NCI-H2107 (cell line): ENCODE measurements at regions not wholly inside any gene's neighbourhood (a gene's known extent, or its start where the extent isn't known, plus 50 kb on each side); places are given as distances from the start of the nearest gene placed in this dataset.
"Not testable (repeated sequence)": the region's sequence is repeated elsewhere in the genome, so short reads cannot be mapped to it uniquely, and the experiment has no call there.

Experiments
- DNase-seq: peaks from one replicate; lab custom pipeline; 2025; lab: John Stamatoyannopoulos, UW

DNA sequence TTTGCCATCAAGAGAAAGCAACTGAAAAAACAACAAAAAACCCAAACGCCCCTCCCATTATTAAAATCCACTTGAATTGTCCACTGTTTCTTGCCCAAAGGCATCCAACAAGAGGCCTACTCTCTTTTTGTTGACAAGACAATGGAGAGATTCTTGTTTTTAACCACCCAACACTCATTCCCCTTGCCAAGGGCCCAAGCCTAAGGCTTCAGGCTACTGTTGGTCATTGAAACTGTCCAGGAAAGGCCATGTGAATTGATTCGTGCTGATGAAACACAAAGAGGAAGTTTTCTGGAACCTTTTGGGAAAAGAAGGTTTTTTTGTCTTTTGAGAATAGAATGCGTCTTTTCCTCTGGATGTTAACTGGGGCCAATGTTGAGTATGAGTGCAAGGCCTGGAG is 157.4 kb upstream of the PFN2 start:
- no peak for DNase-seq

GRCh38 chr3:150127011-150127490 is 156.4 kb upstream of the PFN2 start:
- no peak for DNase-seq

GRCh38 chr3:150124142-150124541 is 153.4 kb upstream of the PFN2 start:
- no peak for DNase-seq

DNA sequence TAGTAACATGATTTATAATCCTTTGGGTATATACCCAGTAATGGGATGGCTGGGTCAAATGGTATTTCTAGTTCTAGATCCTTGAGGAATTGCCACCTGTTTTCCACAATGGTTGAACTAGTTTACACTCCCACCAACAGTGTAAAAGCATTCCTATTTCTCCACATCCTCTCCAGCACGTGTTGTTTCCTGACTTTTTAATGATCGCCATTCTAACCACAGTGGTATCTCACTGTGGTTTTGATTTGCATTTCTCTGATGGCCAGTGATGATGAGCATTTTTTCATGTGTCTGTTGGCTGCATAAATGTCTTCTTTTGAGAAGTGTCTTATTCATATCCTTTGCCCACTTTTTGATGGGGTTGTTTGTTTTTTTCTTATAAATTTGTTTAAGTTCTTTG is 152.6 kb upstream of the PFN2 start:
- DNase-seq, result not testable (repeated sequence)

DNA sequence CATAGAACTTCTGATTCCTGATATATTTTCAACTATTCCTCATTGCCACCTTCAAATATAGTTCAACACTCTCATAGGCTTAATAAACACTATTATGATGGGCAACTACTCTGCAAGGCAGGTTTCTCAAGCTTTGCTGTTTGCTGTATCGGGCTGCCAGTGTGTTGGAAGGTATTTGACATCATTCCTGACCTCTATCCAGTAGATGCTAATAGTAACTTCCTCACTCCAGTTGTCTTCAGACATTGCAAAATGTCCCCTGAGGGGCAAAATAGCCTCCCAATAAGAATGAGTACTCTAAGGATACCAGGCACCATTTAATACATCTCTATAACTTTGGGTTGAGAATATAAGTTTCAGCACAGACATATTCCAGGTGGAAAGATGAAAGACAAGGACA is 147.5 kb upstream of the PFN2 start:
- no peak for DNase-seq

DNA sequence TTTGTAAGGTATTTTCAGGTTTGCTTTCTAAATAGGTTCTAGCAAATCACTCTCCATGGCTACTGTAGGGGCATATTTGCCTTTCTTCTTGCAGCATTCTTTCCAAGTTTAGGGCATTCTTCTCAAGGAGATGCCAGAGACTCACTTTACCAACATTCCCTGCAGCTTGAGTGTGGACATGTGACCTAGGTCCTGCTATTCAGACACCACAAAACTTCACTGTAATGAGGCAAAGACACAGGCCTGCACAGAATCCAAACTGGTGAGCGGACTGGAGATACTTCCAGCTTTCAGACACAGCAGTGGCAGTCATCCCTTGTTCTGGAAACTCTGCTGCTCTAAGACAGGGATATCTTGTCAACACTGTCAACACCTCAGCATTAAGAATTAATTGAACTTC is 146.4 kb upstream of the PFN2 start:
- DNase-seq, result no peak

- no peak for DNase-seq
These were observed 145.5 kb upstream of the PFN2 start for GRCh38 chr3:150116196-150116595.

DNA sequence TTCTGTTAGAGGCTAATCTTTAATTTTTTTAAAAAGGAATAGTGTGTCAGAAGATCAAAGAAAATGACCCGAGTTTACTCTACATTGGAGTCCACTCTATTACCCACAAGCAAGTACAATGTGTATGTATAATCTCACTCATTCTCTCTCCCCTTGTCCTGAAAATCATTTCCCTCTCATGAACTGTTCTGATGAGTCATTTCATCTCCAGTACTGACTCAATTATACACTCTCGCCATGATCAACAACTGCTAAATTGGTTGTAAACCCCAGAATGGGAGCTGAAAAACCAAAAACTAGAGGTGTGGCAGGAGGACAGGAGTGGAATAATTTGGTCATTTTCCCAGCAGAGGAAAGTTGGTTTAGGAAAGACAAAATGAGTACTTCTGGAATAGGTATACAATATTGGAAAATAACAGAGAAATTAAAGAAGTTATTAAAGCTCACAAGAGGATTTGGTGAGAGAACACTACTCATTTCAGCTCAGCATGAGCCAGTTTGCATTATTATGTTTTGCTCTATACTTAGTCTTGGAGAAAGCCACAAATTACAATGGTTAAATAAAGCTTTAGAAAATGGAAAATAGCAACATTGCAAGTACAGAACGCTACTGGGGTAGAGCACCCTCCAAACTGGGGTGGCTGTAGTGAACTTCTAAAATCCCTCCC is 144.3 kb upstream of the PFN2 start:
- no peak for DNase-seq

GRCh38 chr3:150114273-150114672 is 143.6 kb upstream of the PFN2 start:
- DNase-seq, result no peak

DNA sequence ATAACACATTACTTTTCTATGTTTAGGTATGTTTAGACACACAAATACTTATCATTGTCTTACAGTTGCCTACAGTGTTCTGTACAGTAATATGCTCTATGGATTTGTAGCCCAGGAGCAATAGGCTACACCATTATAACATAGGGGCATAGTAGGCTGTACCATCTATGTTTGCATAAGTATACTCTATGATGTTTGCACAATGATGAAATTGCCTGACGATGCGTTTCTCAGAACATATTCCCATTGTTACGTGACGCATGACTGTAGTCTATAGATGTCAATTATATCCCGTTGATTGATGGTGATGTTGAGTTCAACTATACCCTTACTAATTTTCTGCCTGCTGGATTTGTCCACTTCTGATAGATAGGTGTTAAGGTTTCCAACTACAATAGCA is 139.4 kb upstream of the PFN2 start:
- no peak for DNase-seq

GRCh38 chr3:150107429-150108175 is 136.9 kb upstream of the PFN2 start:
- no peak for DNase-seq

- DNase-seq, result no peak
These were observed 136.2 kb upstream of the PFN2 start for GRCh38 chr3:150106740-150107428.

DNA sequence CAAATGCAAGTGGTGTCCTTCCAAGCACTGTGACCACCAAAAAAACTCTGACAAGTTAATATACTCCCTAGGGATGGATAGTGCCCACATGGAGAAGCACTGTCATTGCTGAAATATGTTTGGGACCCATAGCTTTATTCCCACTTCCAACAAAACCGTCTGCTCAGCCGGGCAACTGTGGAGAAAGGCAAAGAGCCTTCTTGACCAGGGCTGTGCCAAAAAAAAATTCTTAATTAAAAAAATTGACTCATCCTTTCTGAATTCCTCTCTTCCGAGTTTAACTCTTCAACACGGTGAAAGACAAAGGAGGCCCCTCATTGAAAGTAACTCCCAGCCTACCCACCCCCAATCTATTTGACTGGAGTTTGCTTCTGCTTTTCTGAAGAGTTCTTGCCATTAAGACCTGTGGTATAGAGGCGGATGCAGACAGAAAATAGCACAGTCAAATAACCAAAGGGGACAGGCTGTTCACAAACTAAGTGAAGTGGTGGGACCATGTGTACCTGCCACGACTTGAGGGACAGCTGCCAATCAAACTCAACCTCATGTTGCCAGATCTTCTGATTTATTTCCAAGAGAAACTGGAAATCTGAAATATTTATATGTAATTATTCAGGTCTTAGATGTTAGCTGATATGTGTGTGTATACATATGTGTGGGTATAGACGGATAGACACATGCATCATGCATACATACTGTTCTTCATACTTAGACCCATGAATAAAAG is 135.4 kb upstream of the PFN2 start:
- no peak for DNase-seq

DNA sequence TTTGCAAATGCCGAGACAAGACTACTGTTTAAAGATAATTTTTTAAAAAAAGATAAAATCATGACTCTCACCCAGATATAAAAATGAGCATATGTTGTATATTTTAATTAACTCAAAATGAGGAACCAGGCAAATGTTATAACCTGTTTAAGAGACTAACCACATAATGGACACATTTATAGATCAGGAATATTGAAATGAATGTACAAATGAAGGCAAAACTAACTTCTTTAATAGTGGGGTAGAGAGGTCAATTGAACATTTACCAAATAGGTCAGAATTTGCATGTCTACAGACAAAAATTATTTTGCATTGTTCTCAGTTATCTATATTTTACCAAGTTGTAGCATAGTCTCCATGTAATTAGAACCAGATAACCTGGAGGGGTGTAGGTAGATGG is 134.3 kb upstream of the PFN2 start:
- DNase-seq, result no peak

DNA sequence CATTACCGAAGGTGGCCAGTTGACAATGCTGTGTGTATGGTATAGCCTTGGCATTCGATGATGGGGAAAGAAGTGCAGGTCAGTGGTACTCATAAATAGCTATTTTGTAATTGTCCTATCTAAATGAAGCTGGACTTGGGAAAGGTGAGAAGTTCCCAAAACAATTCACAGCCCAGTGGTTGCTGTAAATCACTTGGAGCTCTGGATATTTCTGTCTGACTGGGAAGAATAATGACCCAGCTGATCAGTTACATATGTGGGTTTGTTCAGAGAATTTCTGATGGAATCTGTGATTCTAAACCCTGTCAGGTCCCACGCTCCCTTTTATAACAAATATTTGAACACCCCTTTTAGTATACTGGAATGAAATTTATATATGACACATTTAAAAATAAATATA is 133.9 kb upstream of the PFN2 start:
- DNase-seq, result no peak

- no peak for DNase-seq
These were observed 130.3 kb upstream of the PFN2 start for GRCh38 chr3:150101016-150101415.

- DNase-seq, result no peak
These were observed 127.9 kb upstream of the PFN2 start for GRCh38 chr3:150098621-150099020.

DNA sequence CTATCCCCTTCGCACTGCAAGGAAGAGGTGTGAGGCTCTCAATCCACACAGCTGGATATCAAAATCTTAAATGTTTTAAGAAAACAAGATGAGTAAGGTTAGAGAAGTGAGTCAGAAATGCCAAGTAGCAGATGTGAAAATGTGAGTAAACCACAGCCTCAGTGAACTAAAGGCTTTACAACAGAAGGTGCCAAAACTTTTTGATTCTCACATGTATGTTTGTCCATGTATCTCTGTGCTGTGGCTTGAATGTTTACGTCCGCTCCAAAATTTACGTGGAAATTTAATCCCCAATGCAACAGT is 126.8 kb upstream of the PFN2 start:
- no peak for DNase-seq

GRCh38 chr3:150096700-150097587 is 126.2 kb upstream of the PFN2 start:
- DNase-seq, result no peak

GRCh38 chr3:150094150-150094933 is 123.6 kb upstream of the PFN2 start:
- DNase-seq, result peak; percentile 70

DNA sequence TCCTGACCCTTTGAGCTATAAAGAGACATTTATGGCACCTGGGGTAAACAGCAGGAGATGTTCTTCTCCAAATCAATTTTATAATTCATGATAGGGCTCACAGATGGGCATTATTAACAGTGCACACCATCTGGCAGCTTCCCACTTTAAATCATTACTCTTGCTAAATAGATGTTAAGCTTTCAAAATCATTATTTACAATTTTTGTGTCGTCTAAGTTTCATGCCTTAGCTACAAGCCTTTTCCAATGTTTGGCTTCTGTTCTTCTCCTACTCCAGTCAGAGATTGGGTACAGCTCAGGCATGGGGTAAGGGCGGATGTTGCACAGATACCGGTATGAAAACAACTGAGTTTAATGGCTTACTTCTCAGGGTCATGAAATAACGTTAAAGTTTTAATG is 120.9 kb upstream of the PFN2 start:
- DNase-seq, result no peak
